ENCODE measurements at regions not wholly inside any gene's neighbourhood (a gene's known extent, or its start where the extent isn't known, plus 50 kb on each side); places are given as distances from the start of the nearest gene placed in this dataset.

- Histone ChIP-seq H3K4me1 (ENCODE audit: insufficient read depth, low read length, poor library complexity, severe bottlenecking) (no peaks in the 10 kb centered on the region), H3K9me3 (ENCODE audit: low read depth, low read length, poor library complexity, severe bottlenecking) (no peaks in the 10 kb centered on the region), H3K36me3 (ENCODE audit: insufficient read depth, low read length, poor library complexity, severe bottlenecking) (no peaks in the 10 kb centered on the region), H3K27me3 (replicated peaks; ENCODE audit: insufficient read depth, low read depth, low read length, poor library complexity) (no peaks in the 10 kb centered on the region), H3K27ac (ENCODE audit: low read depth, low read length, poor library complexity, severe bottlenecking) (no peak overlapping the region), H3K4me3 (ENCODE audit: low read depth, low read length, poor library complexity, severe bottlenecking) (no peak overlapping the region)
- TF ChIP-seq, protein P1, sequence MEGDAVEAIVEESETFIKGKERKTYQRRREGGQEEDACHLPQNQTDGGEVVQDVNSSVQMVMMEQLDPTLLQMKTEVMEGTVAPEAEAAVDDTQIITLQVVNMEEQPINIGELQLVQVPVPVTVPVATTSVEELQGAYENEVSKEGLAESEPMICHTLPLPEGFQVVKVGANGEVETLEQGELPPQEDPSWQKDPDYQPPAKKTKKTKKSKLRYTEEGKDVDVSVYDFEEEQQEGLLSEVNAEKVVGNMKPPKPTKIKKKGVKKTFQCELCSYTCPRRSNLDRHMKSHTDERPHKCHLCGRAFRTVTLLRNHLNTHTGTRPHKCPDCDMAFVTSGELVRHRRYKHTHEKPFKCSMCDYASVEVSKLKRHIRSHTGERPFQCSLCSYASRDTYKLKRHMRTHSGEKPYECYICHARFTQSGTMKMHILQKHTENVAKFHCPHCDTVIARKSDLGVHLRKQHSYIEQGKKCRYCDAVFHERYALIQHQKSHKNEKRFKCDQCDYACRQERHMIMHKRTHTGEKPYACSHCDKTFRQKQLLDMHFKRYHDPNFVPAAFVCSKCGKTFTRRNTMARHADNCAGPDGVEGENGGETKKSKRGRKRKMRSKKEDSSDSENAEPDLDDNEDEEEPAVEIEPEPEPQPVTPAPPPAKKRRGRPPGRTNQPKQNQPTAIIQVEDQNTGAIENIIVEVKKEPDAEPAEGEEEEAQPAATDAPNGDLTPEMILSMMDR (conservative IDR thresholded peaks at IDR 0.05; ENCODE audit: low read depth, low read length): peak; percentile 51
- no peak for TF ChIP-seq EZH2 (IDR thresholded peaks at IDR 0.05; ENCODE audit: borderline replicate concordance, low read depth, low read length, poor library complexity, severe bottlenecking)
- POLR2A ChIA-PET (ENCODE audit: low non-redundant PET): no interaction called here
- peak; percentile 11 for DNase-seq (ENCODE audit: low spot score)
- no TSS peak for BruUV-seq (replicated peaks)
- CTCF ChIA-PET: no interaction called here
- intact Hi-C loops (cut with micrococcal nuclease; ENCODE audit: unreplicated experiment): no loop called here
Measured at GRCh38 chr4:67122029-67122428, 423.3 kb downstream of the CENPC start.

DNA sequence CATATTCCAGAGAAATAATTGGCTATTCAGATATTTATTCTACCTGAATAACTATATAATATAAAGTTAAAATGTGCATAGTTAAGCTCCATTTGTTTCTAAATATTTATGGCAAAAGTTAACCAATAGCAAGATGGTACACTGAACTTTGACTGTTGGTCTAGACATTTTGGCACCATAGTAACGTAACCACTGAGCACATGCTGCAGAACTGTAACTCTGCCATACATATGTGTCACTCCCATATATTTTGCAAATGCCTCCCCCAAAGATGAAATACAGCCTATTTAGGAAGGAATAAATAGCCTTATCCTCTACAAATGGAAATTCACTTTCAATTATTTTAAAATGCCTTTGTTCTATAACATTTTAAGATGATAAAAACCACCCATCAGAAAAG lies 424.9 kb downstream of the CENPC start:
- Histone ChIP-seq H3K4me1 (ENCODE audit: insufficient read depth, low read length, poor library complexity, severe bottlenecking) (no peaks in the 10 kb centered on the region), H3K27ac (ENCODE audit: low read depth, low read length, poor library complexity, severe bottlenecking) (no peak overlapping the region), H3K4me3 (ENCODE audit: low read depth, low read length, poor library complexity, severe bottlenecking) (no peak overlapping the region), H3K36me3 (ENCODE audit: insufficient read depth, low read length, poor library complexity, severe bottlenecking) (no peaks in the 10 kb centered on the region), H3K9me3 (ENCODE audit: low read depth, low read length, poor library complexity, severe bottlenecking) (no peaks in the 10 kb centered on the region), H3K27me3 (replicated peaks; ENCODE audit: insufficient read depth, low read depth, low read length, poor library complexity) (no peaks in the 10 kb centered on the region)
- DNase-seq (ENCODE audit: low spot score): no peak
- POLR2A ChIA-PET (ENCODE audit: low non-redundant PET): interaction anchor here (0.7 kb wide), 1 partner anchor 966 kb away, joined by 3 read pairs; no protein-coding TSS in a partner anchor
- intact Hi-C loops (cut with micrococcal nuclease; ENCODE audit: unreplicated experiment): no loop called here
- BruUV-seq (replicated peaks): no TSS peak
- CTCF ChIA-PET: no interaction called here
- TF ChIP-seq EZH2 (IDR thresholded peaks at IDR 0.05; ENCODE audit: borderline replicate concordance, low read depth, low read length, poor library complexity, severe bottlenecking): no peak
- TF ChIP-seq, protein P1 (conservative IDR thresholded peaks at IDR 0.05; ENCODE audit: low read depth, low read length): no peak

DNA sequence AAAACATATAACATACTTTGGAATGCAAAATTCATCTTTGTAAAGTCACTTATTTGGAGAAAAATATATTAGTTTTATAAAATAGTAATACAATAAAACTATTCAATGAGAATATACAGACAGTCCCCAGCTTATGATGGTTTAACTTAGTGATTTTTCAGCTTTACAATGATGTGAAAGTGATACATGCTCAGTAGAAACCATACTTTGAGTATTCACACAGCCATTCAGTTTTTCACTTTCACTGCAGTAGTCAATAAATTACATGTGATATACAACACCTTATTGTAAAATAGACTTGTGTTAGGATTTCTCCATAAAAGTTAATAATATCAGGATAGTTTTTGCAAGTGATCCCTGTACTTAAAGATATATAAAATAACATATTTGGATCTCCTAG lies 436.0 kb downstream of the CENPC start:
- Histone ChIP-seq H3K9me3 (ENCODE audit: low read depth, low read length, poor library complexity, severe bottlenecking) (no peaks in the 10 kb centered on the region), H3K4me3 (ENCODE audit: low read depth, low read length, poor library complexity, severe bottlenecking) (no peak overlapping the region), H3K4me1 (ENCODE audit: insufficient read depth, low read length, poor library complexity, severe bottlenecking) (no peaks in the 10 kb centered on the region), H3K36me3 (ENCODE audit: insufficient read depth, low read length, poor library complexity, severe bottlenecking) (no peaks in the 10 kb centered on the region), H3K27ac (ENCODE audit: low read depth, low read length, poor library complexity, severe bottlenecking) (no peak overlapping the region), H3K27me3 (replicated peaks; ENCODE audit: insufficient read depth, low read depth, low read length, poor library complexity) (no peaks in the 10 kb centered on the region)
- ChIA-PET CTCF (no interaction called here), POLR2A (ENCODE audit: low non-redundant PET) (no interaction called here)
- no peak for DNase-seq (ENCODE audit: low spot score)
- no TSS peak for BruUV-seq (replicated peaks)
- intact Hi-C loops (cut with micrococcal nuclease; ENCODE audit: unreplicated experiment): no loop called here
- TF ChIP-seq EZH2 (IDR thresholded peaks at IDR 0.05; ENCODE audit: borderline replicate concordance, low read depth, low read length, poor library complexity, severe bottlenecking): no peak
- TF ChIP-seq, protein P1 (conservative IDR thresholded peaks at IDR 0.05; ENCODE audit: low read depth, low read length): no peak
